C1 segment of cervical spinal cord (tissue), 14 donors: ENCODE measurements at regions not wholly inside any gene's neighbourhood (a gene's known extent, or its start where the extent isn't known, plus 50 kb on each side); places are given as distances from the start of the nearest gene placed in this dataset.
A peak's percentile ranks its signal among the peaks of the same experiment; 100 is the strongest.
"Not testable (repeated sequence)": the region's sequence is repeated elsewhere in the genome, so short reads cannot be mapped to it uniquely, and the experiment has no call there.

Experiments
- DNase-seq, 14 donors: peaks; one replicate each; lab custom pipeline; 2025; lab: John Stamatoyannopoulos, UW

- DNase-seq, result no peak
These were observed 1666.1 kb downstream of the SLITRK1 start for GRCh38 chr13:82216165-82216564.

- DNase-seq, result no peak
These were observed 1667.9 kb downstream of the SLITRK1 start for GRCh38 chr13:82214341-82214740.

GRCh38 chr13:82206241-82206640 is 1676.0 kb downstream of the SLITRK1 start:
- no peak for DNase-seq

- DNase-seq, result no peak
These were observed 1679.9 kb downstream of the SLITRK1 start for GRCh38 chr13:82202398-82202797.

GRCh38 chr13:82196087-82196486 is 1686.2 kb downstream of the SLITRK1 start:
- DNase-seq, result no peak

GRCh38 chr13:82187227-82187626 is 1695.0 kb downstream of the SLITRK1 start:
- DNase-seq, result no peak

- DNase-seq, result peak in 1 of 14 donors; percentile 5
These were observed 1705.5 kb downstream of the SLITRK1 start for GRCh38 chr13:82176751-82177150.

- no peak for DNase-seq
These were observed 1716.7 kb downstream of the SLITRK1 start for GRCh38 chr13:82165396-82166174.

GRCh38 chr13:82164780-82165395 is 1717.4 kb downstream of the SLITRK1 start:
- not testable (repeated sequence) for DNase-seq

- DNase-seq, result no peak
These were observed 1734.7 kb downstream of the SLITRK1 start for GRCh38 chr13:82147526-82147925.

GRCh38 chr13:82136880-82137279 is 1745.4 kb downstream of the SLITRK1 start:
- DNase-seq, result no peak

GRCh38 chr13:82129281-82129680 is 1753.0 kb downstream of the SLITRK1 start:
- no peak for DNase-seq

- DNase-seq, result no peak
These were observed 1763.7 kb downstream of the SLITRK1 start for GRCh38 chr13:82118589-82118988.

GRCh38 chr13:82116422-82116989 is 1765.8 kb downstream of the SLITRK1 start:
- no peak for DNase-seq

GRCh38 chr13:82115391-82115790 is 1766.9 kb downstream of the SLITRK1 start:
- no peak for DNase-seq

- no peak for DNase-seq
These were observed 1755.3 kb upstream of the SPRY2 start for GRCh38 chr13:82096256-82096655.

GRCh38 chr13:82092312-82092711 is 1751.4 kb upstream of the SPRY2 start:
- DNase-seq, result no peak

- no peak for DNase-seq
These were observed 1747.9 kb upstream of the SPRY2 start for GRCh38 chr13:82088781-82089180.

GRCh38 chr13:82076496-82076895 is 1735.6 kb upstream of the SPRY2 start:
- no peak for DNase-seq

GRCh38 chr13:82070416-82070815 is 1729.5 kb upstream of the SPRY2 start:
- peak in 1 of 14 donors; percentile 78 for DNase-seq

- no peak for DNase-seq
These were observed 1721.8 kb upstream of the SPRY2 start for GRCh38 chr13:82062772-82063171.

GRCh38 chr13:82058364-82058763 is 1717.4 kb upstream of the SPRY2 start:
- DNase-seq, result no peak

- DNase-seq, result not testable (repeated sequence)
These were observed 1704.4 kb upstream of the SPRY2 start for GRCh38 chr13:82045316-82045715.
